Adrenal gland (tissue), 9 donors: ENCODE measurements at regions not wholly inside any gene's neighbourhood (a gene's known extent, or its start where the extent isn't known, plus 50 kb on each side); places are given as distances from the start of the nearest gene placed in this dataset.
"Not testable (repeated sequence)": the region's sequence is repeated elsewhere in the genome, so short reads cannot be mapped to it uniquely, and the experiment has no call there.

Experiments used
- DNase-seq, 7 donors: peaks; one replicate each; pipeline ENCODE4 v3.0.0-alpha.2; 2019 to 2020
- H3K27ac ChIP-seq, 5 donors: fragments of 200-600 bp; sonication (generic) in 4 of 5; 1 replicate in 3 of 5; 2 replicates in 2 of 5; pipeline versions ENCODE4 v1.5.1 to v1.8.0; 2016 to 2020; ENCODE audit warnings: mild to moderate bottlenecking in 1 of 5
- H3K27me3 ChIP-seq: fragments of 200-600 bp; 2 replicates; pipeline ENCODE4 v1.8.0; 2021
- H3K36me3 ChIP-seq, 2 donors: fragments of 200-600 bp; replicated peaks in 1 of 2; 1 replicate in 1 of 2; 2 replicates in 1 of 2; pipeline versions ENCODE4 v1.5.1 to v1.8.0; 2018 to 2022
- H3K4me1 ChIP-seq, 2 donors: fragments of 200-600 bp; replicated peaks in 1 of 2; 1 replicate in 1 of 2; 2 replicates in 1 of 2; pipeline versions ENCODE4 v1.5.1 to v1.8.0; 2018 to 2021
- H3K4me3 ChIP-seq, 4 donors: fragments of 200-600 bp; sonication (generic) in 3 of 4; one replicate each; pipeline ENCODE4 v1.5.1; 2016 to 2018
- H3K9me3 ChIP-seq, 3 donors: fragments of 200-600 bp; sonication (generic) in 1 of 3; replicated peaks in 1 of 3; 1 replicate in 2 of 3; 2 replicates in 1 of 3; pipeline versions ENCODE4 v1.5.1 to v1.8.0; 2016 to 2021
- POLR2A ChIP-seq, 2 donors: fragments of 450-650 bp; IDR thresholded peaks; one replicate each; pipeline ENCODE4 v1.6.1; 2017; ENCODE audit warnings: antibody characterized with exemption in 2 of 2, mild to moderate bottlenecking in 2 of 2, moderate library complexity in 1 of 2
- WGBS, 4 donors: extraction: QIAGEN DNeasy Blood & Tissue Kit in 2 of 4; methylation state at CpG; one replicate each; pipeline versions ENCODE4 v1.1.5 to v1.1.7; 2013 to 2017; 5-methylcytosine and 5-hydroxymethylcytosine counted together
- intact Hi-C, 2 donors: fragments of 100-400 bp; cut with DNase I; formaldehyde crosslinking; loops; one replicate each; pipeline versions ENCODE4 v1.14.1 to v1.15.0; 2022 to 2023
- TF ChIP-seq, protein P1 (sequence below), 6 experiments: fragments of 450-650 bp in 4 of 6; fragments of 200-600 bp in 2 of 6; sonication (generic) in 1 of 6; IDR thresholded peaks; 1 replicate in 5 of 6; 2 replicates in 1 of 6; pipeline versions ENCODE4 v1.5.1 to v1.8.0; 2016 to 2021; ENCODE audit warnings: antibody characterized with exemption in 6 of 6, mild to moderate bottlenecking in 2 of 6, moderate library complexity in 1 of 6
- donor health status: healthy with polysubstance abuse.
- donor health status: Bipolar disorder and iron deficiency.
- donor health status: DM: yes; HTN: yes; CAD: no.
- donor health status: DM: no; HTN: no; CAD: no.
- donor health status: DM: no; HTN: no; CAD: no.

DNA sequence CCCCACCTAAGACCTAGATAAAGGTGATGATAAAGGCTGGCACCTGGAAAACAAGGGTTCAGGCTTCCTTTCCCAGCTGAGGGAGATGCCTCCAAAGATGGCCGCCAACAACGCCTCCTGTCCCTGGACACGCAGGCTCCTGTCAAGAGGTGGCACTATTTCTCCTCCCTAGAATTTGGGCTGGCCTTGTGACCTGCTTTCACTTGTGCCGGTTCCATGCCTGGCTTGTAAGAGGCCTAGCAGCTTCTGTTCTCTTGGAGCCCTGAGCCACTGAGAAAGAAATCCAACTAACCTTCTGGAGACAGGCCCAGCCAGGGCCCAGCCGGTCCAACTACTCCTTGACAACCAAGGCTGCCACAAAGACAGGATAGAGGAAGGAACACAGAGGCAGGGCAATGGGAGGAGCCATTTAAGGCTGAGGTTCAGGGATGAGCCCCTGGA lies 60.2 kb upstream of the RALY start:
- H3K4me1 ChIP-seq = no peaks in the 10 kb centered on the region
- TF ChIP-seq, protein P1, sequence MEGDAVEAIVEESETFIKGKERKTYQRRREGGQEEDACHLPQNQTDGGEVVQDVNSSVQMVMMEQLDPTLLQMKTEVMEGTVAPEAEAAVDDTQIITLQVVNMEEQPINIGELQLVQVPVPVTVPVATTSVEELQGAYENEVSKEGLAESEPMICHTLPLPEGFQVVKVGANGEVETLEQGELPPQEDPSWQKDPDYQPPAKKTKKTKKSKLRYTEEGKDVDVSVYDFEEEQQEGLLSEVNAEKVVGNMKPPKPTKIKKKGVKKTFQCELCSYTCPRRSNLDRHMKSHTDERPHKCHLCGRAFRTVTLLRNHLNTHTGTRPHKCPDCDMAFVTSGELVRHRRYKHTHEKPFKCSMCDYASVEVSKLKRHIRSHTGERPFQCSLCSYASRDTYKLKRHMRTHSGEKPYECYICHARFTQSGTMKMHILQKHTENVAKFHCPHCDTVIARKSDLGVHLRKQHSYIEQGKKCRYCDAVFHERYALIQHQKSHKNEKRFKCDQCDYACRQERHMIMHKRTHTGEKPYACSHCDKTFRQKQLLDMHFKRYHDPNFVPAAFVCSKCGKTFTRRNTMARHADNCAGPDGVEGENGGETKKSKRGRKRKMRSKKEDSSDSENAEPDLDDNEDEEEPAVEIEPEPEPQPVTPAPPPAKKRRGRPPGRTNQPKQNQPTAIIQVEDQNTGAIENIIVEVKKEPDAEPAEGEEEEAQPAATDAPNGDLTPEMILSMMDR (IDR thresholded peaks at IDR 0.05) = peak; percentile 26 to 77 (median 68)
- no peak for TF ChIP-seq POLR2A (IDR thresholded peaks at IDR 0.05)
- H3K27ac ChIP-seq = peak overlapping the region in 2 of 5 donors; percentile 32 to 48
- H3K36me3 ChIP-seq = no peaks in the 10 kb centered on the region
- no peaks in the 10 kb centered on the region for H3K9me3 ChIP-seq
- intact Hi-C loops = loop anchor here (5.0 to 10.0 kb wide), 2 partner anchors 131 to 194 kb away; no protein-coding TSS in a partner anchor
- WGBS, 4 donors = 52 to 57% (median 56%) methylated on average over 5 of the region's 5 CpGs
- no peaks in the 10 kb centered on the region for H3K27me3 ChIP-seq
- no peak overlapping the region for H3K4me3 ChIP-seq
- peak; percentile 59 to 89 (median 83) for DNase-seq

DNA sequence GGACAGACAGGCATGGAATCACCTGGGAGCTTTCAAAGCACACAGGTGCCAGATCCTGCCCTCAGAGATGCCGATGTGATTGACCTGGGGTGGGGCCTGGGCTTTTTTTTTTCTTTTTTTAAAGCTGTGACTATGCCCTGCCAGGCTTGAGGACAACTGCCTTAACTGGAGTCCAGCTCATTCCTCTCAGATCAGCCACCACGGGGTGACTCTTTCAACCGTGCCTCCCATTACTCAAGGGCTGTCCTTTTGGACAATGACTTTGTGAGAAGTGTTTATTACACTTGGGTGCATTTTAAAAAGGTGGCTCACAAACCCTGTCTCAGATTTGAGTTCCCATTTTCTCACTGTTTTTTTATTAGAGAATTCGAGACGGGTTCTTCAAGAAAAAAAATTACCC lies 57.1 kb upstream of the RALY start:
- intact Hi-C loops = loop anchor here (2.0 to 10.0 kb wide), 2 partner anchors 128 to 134 kb away; no protein-coding TSS in a partner anchor
- H3K4me1 ChIP-seq = no peaks in the 10 kb centered on the region
- H3K27ac ChIP-seq = no peak overlapping the region
- H3K4me3 ChIP-seq = no peak overlapping the region
- no peaks in the 10 kb centered on the region for H3K27me3 ChIP-seq
- 69 to 80% (median 77%) methylated on average over 5 of the region's 5 CpGs for WGBS, 4 donors
- TF ChIP-seq POLR2A (IDR thresholded peaks at IDR 0.05) = no peak
- TF ChIP-seq, protein P1 (IDR thresholded peaks at IDR 0.05) = no peak
- no peaks in the 10 kb centered on the region for H3K9me3 ChIP-seq
- no peaks in the 10 kb centered on the region for H3K36me3 ChIP-seq
- DNase-seq = no peak

DNA sequence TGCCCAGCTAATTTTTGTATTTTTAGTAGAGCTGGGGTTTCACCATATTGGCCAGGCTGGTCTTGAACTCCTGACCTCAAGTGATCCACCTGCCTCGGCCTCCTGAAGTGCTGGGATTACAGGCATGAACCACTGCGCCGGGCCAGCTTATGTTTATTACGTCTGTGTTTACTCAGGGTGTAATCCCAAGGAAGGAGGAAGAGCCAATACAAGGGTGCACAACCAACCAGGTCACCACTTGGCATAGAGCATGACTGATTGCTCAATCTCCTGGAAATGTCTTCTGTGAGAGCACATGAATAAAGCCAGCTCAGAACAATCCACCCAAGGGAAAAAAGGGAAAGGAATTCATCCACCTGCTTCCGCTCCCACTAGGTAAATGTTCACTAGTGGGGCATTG lies 54.7 kb upstream of the RALY start:
- H3K27me3 ChIP-seq, H3K36me3 ChIP-seq, H3K9me3 ChIP-seq, H3K4me3 ChIP-seq, H3K27ac ChIP-seq, H3K4me1 ChIP-seq: not testable (repeated sequence)
- intact Hi-C loops = loop anchor here in 1 of 2 donors (10.0 kb wide), 1 partner anchor 126 kb away; no protein-coding TSS in a partner anchor
- 70 to 88% (median 80%) methylated on average over 5 of the region's 5 CpGs for WGBS, 4 donors
- DNase-seq = peak in 1 of 7 donors; percentile 23

DNA sequence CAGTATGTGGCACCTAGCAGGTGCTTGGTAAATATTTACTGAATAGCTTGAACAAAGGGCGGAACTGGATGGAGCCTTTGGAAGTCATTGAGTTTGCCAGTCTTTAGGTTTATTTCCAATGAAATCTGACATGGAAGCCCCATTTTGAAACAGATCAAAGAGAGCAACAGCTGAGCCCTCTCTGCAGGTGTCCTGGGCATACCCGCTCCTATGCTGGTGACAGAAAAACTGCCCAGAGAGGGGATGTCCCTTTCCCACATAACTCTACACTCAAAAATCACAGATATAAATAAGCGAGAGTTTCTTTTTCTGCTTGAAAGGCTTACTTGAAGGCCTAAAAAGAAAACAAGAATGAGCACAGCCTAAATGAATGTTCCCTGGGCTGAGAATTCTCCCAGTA lies 53.0 kb upstream of the RALY start:
- no peak for TF ChIP-seq POLR2A (IDR thresholded peaks at IDR 0.05)
- TF ChIP-seq, protein P1 (IDR thresholded peaks at IDR 0.05) = no peak
- Histone ChIP-seq H3K27ac (no peak overlapping the region), H3K36me3 (no peaks in the 10 kb centered on the region), H3K27me3 (no peaks in the 10 kb centered on the region), H3K4me3 (no peak overlapping the region), H3K9me3 (no peaks in the 10 kb centered on the region), H3K4me1 (no peaks in the 10 kb centered on the region)
- intact Hi-C loops = no loop called here
- no peak for DNase-seq
- 95 to 100% (median 95%) methylated on average over 3 of the region's 3 CpGs for WGBS, 4 donors
